Medulla oblongata (tissue), 1 donor: ENCODE measurements at regions not wholly inside any gene's neighbourhood (a gene's known extent, or its start where the extent isn't known, plus 50 kb on each side); places are given as distances from the start of the nearest gene placed in this dataset.
A peak's percentile ranks its signal among the peaks of the same experiment; 100 is the strongest.

ENCODE experiments used
- DNase-seq: peaks from one replicate; pipeline ENCODE4 v3.0.0-alpha.2; 2015; ENCODE audit errors: extremely low spot score

GRCh38 chr13:76091076-76091475 lies 454.9 kb downstream of the LMO7 start:
- DNase-seq, result no peak

- no peak for DNase-seq
Measured at GRCh38 chr13:76086729-76087128, 450.6 kb downstream of the LMO7 start.

- DNase-seq, result no peak
Measured at GRCh38 chr13:76067850-76068249, 431.7 kb downstream of the LMO7 start.

- DNase-seq, result no peak
Measured at GRCh38 chr13:76053181-76053580, 417.1 kb downstream of the LMO7 start.

- no peak for DNase-seq
Measured at GRCh38 chr13:76049376-76049746, 413.2 kb downstream of the LMO7 start.

GRCh38 chr13:76048675-76049375 lies 412.7 kb downstream of the LMO7 start:
- no peak for DNase-seq

- no peak for DNase-seq
Measured at GRCh38 chr13:76048131-76048530, 412.0 kb downstream of the LMO7 start.

- peak; percentile 16 for DNase-seq
Measured at GRCh38 chr13:76043874-76044273, 407.7 kb downstream of the LMO7 start.

GRCh38 chr13:76038920-76039716 lies 403.0 kb downstream of the LMO7 start:
- DNase-seq, result no peak

- DNase-seq, result no peak
Measured at GRCh38 chr13:76036176-76036575, 400.0 kb downstream of the LMO7 start.

GRCh38 chr13:76035711-76036110 lies 399.6 kb downstream of the LMO7 start:
- DNase-seq, result no peak

GRCh38 chr13:76029706-76030105 lies 393.6 kb downstream of the LMO7 start:
- no peak for DNase-seq

GRCh38 chr13:76029088-76029487 lies 393.0 kb downstream of the LMO7 start:
- DNase-seq, result no peak

GRCh38 chr13:76027131-76027530 lies 391.0 kb downstream of the LMO7 start:
- no peak for DNase-seq

GRCh38 chr13:76025392-76025791 lies 389.3 kb downstream of the LMO7 start:
- no peak for DNase-seq

- DNase-seq, result no peak
Measured at GRCh38 chr13:76024151-76024550, 388.0 kb downstream of the LMO7 start.

- no peak for DNase-seq
Measured at GRCh38 chr13:76023652-76024051, 387.5 kb downstream of the LMO7 start.

GRCh38 chr13:76020421-76020955 lies 384.4 kb downstream of the LMO7 start:
- peak; percentile 54 for DNase-seq

- DNase-seq, result peak; percentile 92
Measured at GRCh38 chr13:76019421-76020044, 383.4 kb downstream of the LMO7 start.

- no peak for DNase-seq
Measured at GRCh38 chr13:76017861-76018556, 381.9 kb downstream of the LMO7 start.

- DNase-seq, result peak; percentile 32
Measured at GRCh38 chr13:76016799-76017400, 380.8 kb downstream of the LMO7 start.
